Adipocyte (in vitro differentiated cells): ENCODE measurements at regions not wholly inside any gene's neighbourhood (a gene's known extent, or its start where the extent isn't known, plus 50 kb on each side); places are given as distances from the start of the nearest gene placed in this dataset.
"Not testable (repeated sequence)": the region's sequence is repeated elsewhere in the genome, so short reads cannot be mapped to it uniquely, and the experiment has no call there.

Experiments
- DNase-seq: peaks from one replicate; pipeline ENCODE4 v3.0.0-alpha.2; 2015; ENCODE audit warnings: low read depth
- H3K27me3 ChIP-seq: replicated peaks from 2 replicates; pipeline ENCODE4 v1.7.0; 2013; ENCODE audit warnings: mild to moderate bottlenecking, low read length, moderate library complexity; ENCODE audit not compliant: control insufficient read depth, insufficient read depth
- H3K36me3 ChIP-seq: 2 replicates; pipeline ENCODE4 v1.7.0; 2013; ENCODE audit warnings: low read length, mild to moderate bottlenecking, moderate library complexity; ENCODE audit not compliant: control insufficient read depth, insufficient read depth, severe bottlenecking
- H3K4me1 ChIP-seq: 2 replicates; pipeline ENCODE4 v1.7.0; 2013; ENCODE audit warnings: mild to moderate bottlenecking, low read length, moderate library complexity; ENCODE audit not compliant: control insufficient read depth, insufficient read depth
- H3K4me3 ChIP-seq: 2 replicates; pipeline ENCODE4 v1.7.0; 2013; ENCODE audit warnings: mild to moderate bottlenecking, low read length, moderate library complexity
- H3K9ac ChIP-seq: 2 replicates; pipeline ENCODE4 v1.7.0; 2013; ENCODE audit warnings: mild to moderate bottlenecking, low read length, moderate library complexity
- H3K9me3 ChIP-seq: 2 replicates; pipeline ENCODE4 v1.7.0; 2013; ENCODE audit warnings: mild to moderate bottlenecking, low read length, moderate library complexity; ENCODE audit not compliant: control insufficient read depth

DNA sequence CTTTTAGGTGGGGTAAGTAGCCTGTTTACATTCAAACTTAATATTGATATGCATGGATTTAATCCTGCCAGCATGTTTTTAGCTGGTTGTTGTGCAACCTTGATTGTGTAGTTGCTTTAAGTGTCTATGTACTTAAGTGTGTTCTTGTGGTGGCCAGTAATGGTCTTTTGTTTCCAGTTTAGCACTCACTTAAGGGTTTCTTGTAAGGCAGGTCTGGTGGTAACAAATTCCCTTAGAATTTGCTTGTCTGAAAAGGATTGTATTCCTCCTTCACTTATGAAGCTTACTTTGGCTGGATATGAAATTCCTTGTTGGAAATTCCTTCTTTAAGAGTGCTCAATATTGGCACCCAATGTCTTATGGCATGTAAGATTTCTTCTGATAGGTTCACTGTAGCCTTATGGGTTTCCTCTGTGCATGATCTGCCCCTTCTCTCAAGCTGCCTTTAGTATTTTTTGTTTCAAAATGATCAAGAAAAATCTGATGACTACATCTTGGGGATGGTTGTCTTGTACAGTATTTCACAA, 289.0 kb upstream of the C1QTNF3 start:
- not testable (repeated sequence) for H3K9me3 ChIP-seq, DNase-seq, H3K9ac ChIP-seq

GRCh38 chr5:34339408-34340001, 296.5 kb upstream of the C1QTNF3 start:
- H3K36me3 ChIP-seq, DNase-seq, H3K9me3 ChIP-seq, H3K4me1 ChIP-seq, H3K4me3 ChIP-seq, H3K9ac ChIP-seq, H3K27me3 ChIP-seq: not testable (repeated sequence)

More for the DNA sequence above, 289.0 kb upstream of the C1QTNF3 start:
- not testable (repeated sequence) for H3K27me3 ChIP-seq, H3K4me3 ChIP-seq, H3K36me3 ChIP-seq, H3K4me1 ChIP-seq

GRCh38 chr5:34354440-34354839, 301.7 kb upstream of the RAI14 start:
- not testable (repeated sequence) for DNase-seq, H3K4me1 ChIP-seq, H3K9me3 ChIP-seq, H3K36me3 ChIP-seq, H3K27me3 ChIP-seq, H3K9ac ChIP-seq, H3K4me3 ChIP-seq

- not testable (repeated sequence) for H3K4me3 ChIP-seq, H3K36me3 ChIP-seq, H3K9ac ChIP-seq, H3K4me1 ChIP-seq, H3K9me3 ChIP-seq, DNase-seq, H3K27me3 ChIP-seq
Observed at GRCh38 chr5:34371417-34371816, 284.7 kb upstream of the RAI14 start.

- not testable (repeated sequence) for H3K4me3 ChIP-seq, DNase-seq, H3K9ac ChIP-seq, H3K9me3 ChIP-seq, H3K36me3 ChIP-seq, H3K27me3 ChIP-seq, H3K4me1 ChIP-seq
Observed at GRCh38 chr5:34371817-34372216, 284.3 kb upstream of the RAI14 start.

- DNase-seq, H3K4me3 ChIP-seq, H3K27me3 ChIP-seq, H3K36me3 ChIP-seq, H3K4me1 ChIP-seq, H3K9me3 ChIP-seq, H3K9ac ChIP-seq: not testable (repeated sequence)
Observed at GRCh38 chr5:34372739-34373138, 283.4 kb upstream of the RAI14 start.

DNA sequence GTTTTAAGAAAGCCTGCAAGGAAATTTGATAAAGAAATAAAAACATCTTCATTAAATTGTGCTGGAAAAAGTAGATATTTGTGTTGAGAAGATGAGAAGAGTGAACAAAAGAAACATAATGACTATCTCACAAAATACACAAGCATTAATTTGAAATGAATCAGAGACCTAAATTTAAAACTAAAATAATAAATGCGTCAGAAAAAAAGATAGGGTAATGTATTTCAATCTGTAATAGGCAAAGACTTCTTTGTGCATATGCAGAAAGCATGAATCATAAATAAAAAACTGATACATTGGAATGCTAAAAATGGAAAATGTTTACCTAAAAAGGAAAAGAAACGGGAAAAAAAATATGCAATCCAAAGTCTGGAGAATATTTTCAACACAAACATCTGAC, 278.5 kb upstream of the RAI14 start:
- H3K4me1 ChIP-seq, H3K36me3 ChIP-seq, H3K4me3 ChIP-seq, H3K9me3 ChIP-seq, H3K9ac ChIP-seq, H3K27me3 ChIP-seq: not testable (repeated sequence)
- DNase-seq = peak; percentile 10

- not testable (repeated sequence) for H3K9me3 ChIP-seq, H3K9ac ChIP-seq, H3K36me3 ChIP-seq, H3K4me3 ChIP-seq, H3K27me3 ChIP-seq, H3K4me1 ChIP-seq, DNase-seq
Observed at GRCh38 chr5:34378498-34378897, 277.6 kb upstream of the RAI14 start.

DNA sequence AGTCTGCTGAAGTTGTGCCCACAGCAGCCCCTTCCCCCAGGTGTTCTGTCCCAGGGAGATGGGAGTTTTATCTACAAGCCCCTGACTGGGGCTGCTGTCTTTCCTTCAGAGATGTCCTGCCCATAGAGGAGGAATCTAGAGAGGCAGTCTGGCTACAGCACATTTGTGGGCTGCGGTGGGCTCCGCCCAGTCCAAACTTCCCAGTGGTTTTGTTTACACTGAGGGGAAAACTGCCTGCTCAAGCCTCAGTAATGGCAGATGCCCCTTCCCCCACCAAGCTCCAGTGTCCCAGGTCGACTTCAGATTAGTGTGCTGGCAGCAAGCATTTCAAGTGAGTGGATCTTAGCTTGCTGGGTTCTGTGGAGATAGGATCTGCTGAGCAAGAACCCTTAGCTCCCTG, 267.4 kb upstream of the RAI14 start:
- H3K27me3 ChIP-seq, H3K36me3 ChIP-seq, H3K9me3 ChIP-seq, H3K9ac ChIP-seq, H3K4me3 ChIP-seq, H3K4me1 ChIP-seq, DNase-seq: not testable (repeated sequence)

DNA sequence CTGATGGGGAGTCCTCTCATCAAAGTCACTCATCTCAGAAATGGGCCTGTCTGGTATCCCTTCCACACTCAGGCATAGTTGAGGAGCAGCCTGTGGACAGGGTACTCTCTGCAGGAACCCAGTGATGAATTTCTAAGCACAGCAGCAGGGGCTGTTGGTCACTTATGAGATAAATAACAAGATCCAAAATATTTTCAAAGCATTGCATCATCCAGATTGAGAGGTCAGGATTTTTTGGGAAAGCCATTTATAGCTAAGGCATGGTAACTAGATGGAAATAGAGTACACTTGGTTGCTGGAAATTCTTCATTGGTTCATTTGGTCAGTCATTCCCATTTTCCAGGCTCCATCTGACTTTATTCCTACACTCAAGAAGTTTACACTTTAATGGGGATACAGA, 246.8 kb upstream of the RAI14 start:
- DNase-seq = peak; percentile 27
- Histone ChIP-seq H3K36me3 (no peaks in the 10 kb centered on the region), H3K9ac (no peak overlapping the region), H3K27me3 (no peaks in the 10 kb centered on the region), H3K9me3 (no peaks in the 10 kb centered on the region), H3K4me1 (peaks cover 3% of the 10 kb centered on the region), H3K4me3 (no peak overlapping the region)

DNA sequence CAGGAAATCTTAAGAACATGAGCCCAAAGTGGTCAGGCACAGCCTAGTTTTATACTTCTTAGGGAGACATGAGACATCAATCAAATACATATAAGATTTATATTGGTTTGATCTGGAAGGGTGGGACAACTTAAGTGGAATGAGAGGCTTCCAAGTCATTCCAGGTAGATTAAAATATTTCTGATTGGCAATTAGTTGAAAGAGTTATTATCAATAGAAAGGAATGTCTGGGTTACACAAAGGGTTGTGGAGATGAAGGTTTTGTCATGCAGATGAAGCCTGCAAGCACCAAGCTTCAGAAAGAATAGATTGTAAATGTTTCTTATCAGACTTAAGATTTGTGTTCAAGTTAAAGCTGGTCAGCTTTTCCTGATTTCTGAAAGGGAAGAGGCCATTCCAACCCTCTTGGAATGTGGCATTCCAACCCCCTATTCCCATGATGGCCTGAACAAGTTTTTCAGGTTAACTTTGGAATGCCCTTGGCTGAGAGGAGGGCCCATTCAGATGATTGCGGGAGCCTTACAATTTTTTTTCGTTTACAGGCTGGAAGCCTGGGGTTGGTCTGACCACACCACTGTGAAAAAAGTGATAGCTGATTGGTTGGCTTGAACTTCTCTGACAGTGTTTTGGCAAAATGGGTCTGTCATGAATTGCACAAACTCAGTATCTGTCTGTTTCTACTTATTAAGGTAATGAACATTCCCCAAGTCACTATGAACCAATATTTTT, 245.6 kb upstream of the RAI14 start:
- no peak for DNase-seq
- H3K36me3 ChIP-seq = no peaks in the 10 kb centered on the region
- peaks cover 3% of the 10 kb centered on the region for H3K4me1 ChIP-seq
- H3K9ac ChIP-seq = no peak overlapping the region
- H3K27me3 ChIP-seq = no peaks in the 10 kb centered on the region
- no peaks in the 10 kb centered on the region for H3K9me3 ChIP-seq
- no peak overlapping the region for H3K4me3 ChIP-seq
